ENCODE measurements at regions not wholly inside any gene's neighbourhood (a gene's known extent, or its start where the extent isn't known, plus 50 kb on each side); places are given as distances from the start of the nearest gene placed in this dataset.

GRCh38 chr18:44035554-44035953, 645.1 kb upstream of the SETBP1 start:
- no peak for TF ChIP-seq CTCF (conservative IDR thresholded peaks at IDR 0.05)
- TF ChIP-seq ZFX (IDR thresholded peaks at IDR 0.05): no peak
